ENCODE measurements at regions not wholly inside any gene's neighbourhood (a gene's known extent, or its start where the extent isn't known, plus 50 kb on each side); places are given as distances from the start of the nearest gene placed in this dataset.

- H3K4me3 ChIP-seq (ENCODE audit: control insufficient read depth, low read depth, low read length) = no peak overlapping the region
- peak; percentile 66 for DNase-seq (ENCODE audit: low read depth)
- no peak for TF ChIP-seq CTCF (conservative IDR thresholded peaks at IDR 0.05; ENCODE audit: control insufficient read depth, insufficient read depth, low read depth, low read length)
Measured at GRCh38 chr3:110773413-110773954, 298.1 kb upstream of the NECTIN3 start.

GRCh38 chr3:110774496-110775265, 296.9 kb upstream of the NECTIN3 start:
- TF ChIP-seq CTCF (conservative IDR thresholded peaks at IDR 0.05; ENCODE audit: control insufficient read depth, insufficient read depth, low read depth, low read length) = no peak
- DNase-seq (ENCODE audit: low read depth) = no peak
- no peak overlapping the region for H3K4me3 ChIP-seq (ENCODE audit: control insufficient read depth, low read depth, low read length)

- no peak overlapping the region for H3K4me3 ChIP-seq (ENCODE audit: control insufficient read depth, low read depth, low read length)
- peak; percentile 6 for DNase-seq (ENCODE audit: low read depth)
Measured at GRCh38 chr3:110779581-110779980, 292.0 kb upstream of the NECTIN3 start.

GRCh38 chr3:110783541-110783940, 288.1 kb upstream of the NECTIN3 start:
- TF ChIP-seq CTCF (conservative IDR thresholded peaks at IDR 0.05; ENCODE audit: control insufficient read depth, insufficient read depth, low read depth, low read length) = no peak
- H3K4me3 ChIP-seq (ENCODE audit: control insufficient read depth, low read depth, low read length) = no peak overlapping the region
- DNase-seq (ENCODE audit: low read depth) = no peak

More at GRCh38 chr3:110779581-110779980, 292.0 kb upstream of the NECTIN3 start:
- no peak for TF ChIP-seq CTCF (conservative IDR thresholded peaks at IDR 0.05; ENCODE audit: control insufficient read depth, insufficient read depth, low read depth, low read length)

- no peak overlapping the region for H3K4me3 ChIP-seq (ENCODE audit: control insufficient read depth, low read depth, low read length)
- DNase-seq (ENCODE audit: low read depth) = no peak
- TF ChIP-seq CTCF (conservative IDR thresholded peaks at IDR 0.05; ENCODE audit: control insufficient read depth, insufficient read depth, low read depth, low read length) = no peak
Measured at GRCh38 chr3:110788794-110789193, 282.8 kb upstream of the NECTIN3 start.

- peak; percentile 55 for DNase-seq (ENCODE audit: low read depth)
- TF ChIP-seq CTCF (conservative IDR thresholded peaks at IDR 0.05; ENCODE audit: control insufficient read depth, insufficient read depth, low read depth, low read length) = no peak
- no peak overlapping the region for H3K4me3 ChIP-seq (ENCODE audit: control insufficient read depth, low read depth, low read length)
Measured at GRCh38 chr3:110789315-110789714, 282.3 kb upstream of the NECTIN3 start.
